H1 (cell line): ENCODE measurements at regions not wholly inside any gene's neighbourhood (a gene's known extent, or its start where the extent isn't known, plus 50 kb on each side); places are given as distances from the start of the nearest gene placed in this dataset.

Experiments used
- CTCF ChIA-PET: fragments of 300-600 bp; sonication (Branson Sonifier 250); formaldehyde crosslinking; loops from one replicate; lab custom pipeline; 2021; ENCODE audit not compliant: partially characterized antibody; lab: Charles Lee
- POLR2A ChIA-PET: fragments of 300-600 bp; sonication (Branson Sonifier 250); formaldehyde crosslinking; loops from one replicate; lab custom pipeline; 2021; ENCODE audit warnings: inconsistent platforms; ENCODE audit not compliant: partially characterized antibody; lab: Charles Lee
- DNase-seq, 2 experiments: peaks; one replicate each; pipeline versions ENCODE4 v3.0.0 to v3.0.0-alpha.2; 2010 to 2022; ENCODE audit warnings: low spot score in 2 of 2, low read depth in 1 of 2, mixed read lengths in 1 of 2
- FAIRE-seq: peaks from 2 replicates; lab custom pipeline; 2011; peaks lifted over from hg19 to GRCh38; lab: Jason Lieb, UNC
- H2AFZ ChIP-seq: 2 replicates; pipeline ENCODE4 v1.8.1; 2012; ENCODE audit warnings: low read length, inconsistent platforms
- H2AK5ac ChIP-seq: 2 replicates; pipeline ENCODE4 v1.6.1; 2013; ENCODE audit warnings: low read depth, low read length
- H2BK120ac ChIP-seq: replicated peaks from 2 replicates; pipeline ENCODE3; 2013; ENCODE audit warnings: low read depth, low read length, inconsistent platforms
- H2BK12ac ChIP-seq: 2 replicates; pipeline ENCODE4 v1.6.1; 2013; ENCODE audit warnings: low read depth, low read length
- H2BK15ac ChIP-seq: 2 replicates; pipeline ENCODE4 v1.6.1; 2013; ENCODE audit warnings: low read length
- H2BK20ac ChIP-seq: 2 replicates; pipeline ENCODE4 v1.6.1; 2013; ENCODE audit warnings: low read length
- H2BK5ac ChIP-seq: 2 replicates; pipeline ENCODE4 v1.6.1; 2013; ENCODE audit warnings: low read depth, low read length
- H3K14ac ChIP-seq: 2 replicates; pipeline ENCODE4 v1.6.1; 2013; ENCODE audit warnings: inconsistent platforms; ENCODE audit not compliant: insufficient read length
- H3K18ac ChIP-seq: 2 replicates; pipeline ENCODE4 v1.6.1; 2013; ENCODE audit warnings: low read length; ENCODE audit errors: extremely low read depth
- H3K23ac ChIP-seq: 2 replicates; pipeline ENCODE4 v1.6.1; 2013; ENCODE audit warnings: inconsistent platforms; ENCODE audit not compliant: insufficient read length
- H3K23me2 ChIP-seq: 2 replicates; pipeline ENCODE4 v1.6.1; 2013; ENCODE audit warnings: low read depth, low read length
- H3K27ac ChIP-seq: 2 replicates; pipeline ENCODE4 v1.6.1; 2011; ENCODE audit warnings: low read depth, low read length, inconsistent platforms
- H3K27me3 ChIP-seq, 4 experiments: replicated peaks in 1 of 4; 1 replicate in 1 of 4; 2 replicates in 3 of 4; pipeline versions ENCODE4 v1.6.1 to v1.8.1; 2011 to 2013; ENCODE audit warnings: low read length in 3 of 4, mild to moderate bottlenecking in 3 of 4, inconsistent platforms in 2 of 4, mixed read lengths in 2 of 4, moderate library complexity in 1 of 4; ENCODE audit not compliant: control insufficient read depth in 3 of 4, insufficient read depth in 3 of 4; ENCODE audit errors: extremely low read depth in 1 of 4
- H3K36me3 ChIP-seq, 4 experiments: 2 replicates each; pipeline versions ENCODE4 v1.6.1 to v1.8.1; 2011 to 2013; ENCODE audit warnings: mild to moderate bottlenecking in 4 of 4, low read length in 3 of 4, moderate library complexity in 2 of 4, control low read depth in 1 of 4, inconsistent platforms in 1 of 4; ENCODE audit not compliant: insufficient read depth in 4 of 4, control insufficient read depth in 2 of 4
- H3K4ac ChIP-seq: replicated peaks from 2 replicates; pipeline ENCODE3; 2013; ENCODE audit warnings: low read length, low read depth, mixed read lengths, inconsistent platforms; ENCODE audit not compliant: insufficient read length
- H3K4me1 ChIP-seq, 4 experiments: replicated peaks in 1 of 4; 1 replicate in 1 of 4; 2 replicates in 3 of 4; pipeline versions ENCODE4 v1.6.1 to v1.8.1; 2011 to 2013; ENCODE audit warnings: low read length in 3 of 4, inconsistent platforms in 2 of 4, mixed read lengths in 1 of 4; ENCODE audit not compliant: insufficient read depth in 4 of 4, control insufficient read depth in 3 of 4
- H3K4me2 ChIP-seq, 2 experiments: 2 replicates each; pipeline versions ENCODE4 v1.6.1 to v1.8.1; 2011 to 2013; ENCODE audit warnings: low read depth in 2 of 2, low read length in 2 of 2, control low read depth in 1 of 2, inconsistent platforms in 1 of 2, mild to moderate bottlenecking in 1 of 2; ENCODE audit not compliant: insufficient read depth in 1 of 2
- H3K4me3 ChIP-seq, 4 experiments: fragments of 200-600, 300-600 bp in 1 of 4; sonication (generic), shearing (Covaris generic), sonication (Bioruptor Twin) in 1 of 4; 2 replicates each; pipeline versions ENCODE4 v1.5.1 to v1.8.1; 2011 to 2016; ENCODE audit warnings: low read length in 4 of 4, low read depth in 3 of 4, control low read depth in 2 of 4, inconsistent platforms in 2 of 4, mild to moderate bottlenecking in 2 of 4, mixed read lengths in 1 of 4, moderate library complexity in 1 of 4; ENCODE audit not compliant: insufficient read depth in 2 of 4; ENCODE audit errors: extremely low read depth in 1 of 4
- H3K56ac ChIP-seq: replicated peaks from 2 replicates; pipeline ENCODE3; 2013; ENCODE audit warnings: low read depth, mild to moderate bottlenecking, mixed read lengths, low read length, inconsistent platforms; ENCODE audit not compliant: insufficient read length
- H3K79me1 ChIP-seq: 2 replicates; pipeline ENCODE4 v1.6.1; 2013; ENCODE audit warnings: low read depth, low read length, control low read depth
- H3K79me2 ChIP-seq, 2 experiments: 2 replicates each; pipeline versions ENCODE4 v1.6.1 to v1.8.1; 2012 to 2013; ENCODE audit warnings: low read length in 2 of 2, mild to moderate bottlenecking in 2 of 2, inconsistent platforms in 1 of 2; ENCODE audit not compliant: insufficient read depth in 2 of 2, control insufficient read depth in 1 of 2
- H3K9ac ChIP-seq, 4 experiments: replicated peaks in 1 of 4; 1 replicate in 1 of 4; 2 replicates in 3 of 4; pipeline versions ENCODE4 v1.6.1 to v1.8.1; 2011 to 2013; ENCODE audit warnings: low read depth in 3 of 4, low read length in 3 of 4, control low read depth in 2 of 4, mild to moderate bottlenecking in 2 of 4, moderate library complexity in 2 of 4, inconsistent platforms in 1 of 4; ENCODE audit errors: extremely low read depth in 1 of 4
- H3K9me3 ChIP-seq, 2 experiments: 2 replicates each; pipeline versions ENCODE4 v1.6.1 to v1.8.1; 2012 to 2013; ENCODE audit warnings: mild to moderate bottlenecking in 2 of 2, moderate library complexity in 2 of 2, control low read depth in 1 of 2, inconsistent platforms in 1 of 2, low read depth in 1 of 2, low read length in 1 of 2, mixed read lengths in 1 of 2; ENCODE audit not compliant: insufficient read depth in 2 of 2
- H4K20me1 ChIP-seq, 2 experiments: replicated peaks in 1 of 2; 2 replicates each; pipeline versions ENCODE3 to v1.8.1; 2011 to 2013; ENCODE audit warnings: inconsistent platforms in 2 of 2, low read length in 2 of 2, mild to moderate bottlenecking in 1 of 2; ENCODE audit not compliant: insufficient read depth in 2 of 2, control insufficient read depth in 1 of 2
- H4K5ac ChIP-seq: 2 replicates; pipeline ENCODE4 v1.6.1; 2013; ENCODE audit warnings: low read length, low read depth, mixed read lengths, inconsistent platforms; ENCODE audit not compliant: insufficient read length
- H4K8ac ChIP-seq: 2 replicates; pipeline ENCODE4 v1.8.0; 2013; ENCODE audit warnings: mild to moderate bottlenecking, moderate library complexity, low read length, inconsistent platforms; ENCODE audit not compliant: insufficient read depth; ENCODE audit errors: extremely low read depth
- H4K91ac ChIP-seq: replicated peaks from 2 replicates; pipeline ENCODE3; 2013; ENCODE audit warnings: low read length, mixed read lengths, inconsistent platforms; ENCODE audit not compliant: insufficient read length
- CEBPB ChIP-seq: IDR thresholded peaks from 2 replicates; pipeline ENCODE4 v1.6.1; 2012; ENCODE audit warnings: low read depth, low read length
- CREB1 ChIP-seq: IDR thresholded peaks from 2 replicates; pipeline ENCODE4 v1.6.1; 2012; ENCODE audit warnings: inconsistent platforms
- EP300 ChIP-seq, 2 experiments: IDR thresholded peaks; 1 replicate in 1 of 2; 2 replicates in 1 of 2; pipeline ENCODE4 v1.6.1; 2011 to 2012; ENCODE audit warnings: low read depth in 2 of 2, low read length in 2 of 2, mild to moderate bottlenecking in 2 of 2, borderline replicate concordance in 1 of 2, inconsistent platforms in 1 of 2, moderate library complexity in 1 of 2
- GABPA ChIP-seq: IDR thresholded peaks from 2 replicates; pipeline ENCODE4 v1.6.1; 2011; ENCODE audit warnings: mild to moderate bottlenecking, low read length, moderate library complexity, borderline replicate concordance; ENCODE audit not compliant: insufficient read depth
- JUND ChIP-seq: IDR thresholded peaks from 2 replicates; pipeline ENCODE4 v1.6.1; 2011; ENCODE audit warnings: mild to moderate bottlenecking, improper control_type of control experiment, low read length
- NANOG ChIP-seq: IDR thresholded peaks from 2 replicates; pipeline ENCODE4 v1.6.1; 2011; ENCODE audit warnings: low read length, low read depth, mild to moderate bottlenecking, inconsistent platforms; ENCODE audit not compliant: insufficient read depth, poor library complexity, severe bottlenecking
- PHF8 ChIP-seq: fragments of 200-600 bp; sonication (generic); conservative IDR thresholded peaks from 2 replicates; pipeline ENCODE4 v1.7.1; 2012; ENCODE audit warnings: low read depth, mild to moderate bottlenecking, inconsistent platforms, low read length, moderate library complexity
- RFX5 ChIP-seq: IDR thresholded peaks from 2 replicates; pipeline ENCODE4 v1.6.1; 2011; ENCODE audit warnings: low read depth, low read length, improper control_type of control experiment, borderline replicate concordance
- SIRT6 ChIP-seq: IDR thresholded peaks from one replicate; pipeline ENCODE4 v1.7.1; 2012; ENCODE audit warnings: low read length, inconsistent platforms
- SP1 ChIP-seq: IDR thresholded peaks from 2 replicates; pipeline ENCODE4 v1.6.1; 2011; ENCODE audit warnings: low read depth, low read length
- TAF7 ChIP-seq: optimal IDR thresholded peaks from 2 replicates; pipeline ENCODE3; 2011; ENCODE audit warnings: low read depth, mild to moderate bottlenecking, inconsistent platforms, low read length, moderate library complexity, borderline replicate concordance
- TCF12 ChIP-seq: IDR thresholded peaks from 2 replicates; pipeline ENCODE4 v1.6.1; 2011; ENCODE audit warnings: low read depth, mild to moderate bottlenecking, low read length
- YY1 ChIP-seq: IDR thresholded peaks from 2 replicates; pipeline ENCODE4 v1.6.1; 2011; ENCODE audit warnings: low read depth, mild to moderate bottlenecking, low read length
- ZNF274 ChIP-seq: IDR thresholded peaks from 2 replicates; pipeline ENCODE4 v1.7.0; 2012; ENCODE audit warnings: low read length, borderline replicate concordance; ENCODE audit errors: extremely low read depth
- WGBS, 2 experiments: shearing (Covaris generic) in 1 of 2; methylation state at CpG; one replicate each; pipeline versions ENCODE4 v1.1.6 to v1.1.7; 2013 to 2015; ENCODE audit warnings: low lambda C conversion rate in 2 of 2, mixed read lengths in 2 of 2, inconsistent platforms in 1 of 2, low coverage in 1 of 2, missing lambda C conversion rate in 1 of 2; ENCODE audit not compliant: insufficient replicate concordance in 2 of 2, insufficient coverage in 1 of 2, insufficient read length in 1 of 2; ENCODE audit errors: extremely low coverage in 1 of 2, missing lambda C conversion rate in 1 of 2; 5-methylcytosine and 5-hydroxymethylcytosine counted together
- TF ChIP-seq, protein P1 (sequence below): IDR thresholded peaks from 2 replicates; pipeline ENCODE4 v1.6.1; 2012; ENCODE audit warnings: inconsistent platforms

DNA sequence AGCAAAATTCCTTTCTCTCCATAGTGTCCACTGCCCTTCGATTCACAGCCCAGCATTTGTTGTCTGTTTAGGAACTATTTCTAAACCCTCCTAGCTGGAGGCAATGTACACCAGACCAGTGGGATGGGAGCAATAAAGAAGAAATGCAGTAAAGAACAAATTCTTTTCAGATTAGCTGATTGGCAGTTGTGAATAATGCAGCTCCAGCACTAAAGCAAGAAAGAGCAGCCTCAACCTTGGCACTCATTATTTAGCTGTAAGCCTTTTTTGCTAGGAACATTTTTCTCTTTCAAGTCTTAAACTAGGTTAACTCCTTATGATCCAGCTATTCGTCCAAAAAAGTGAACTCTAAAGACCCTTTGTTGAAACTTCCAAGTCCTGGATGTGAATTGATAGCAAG lies 580.5 kb upstream of the STXBP6 start:
- Histone ChIP-seq H3K4ac (no peak overlapping the region), H3K27me3 (no peaks in the 10 kb centered on the region; a peak in 1 of 7 replicates), H3K4me3 (no peak overlapping the region), H3K4me2 (no peak overlapping the region), H2BK120ac (no peak overlapping the region), H3K23me2 (no peaks in the 10 kb centered on the region; the same call in 1 of the 2 replicates), H2BK12ac (no peak overlapping the region), H4K20me1 (no peaks in the 10 kb centered on the region), H4K91ac (no peak overlapping the region), H4K5ac (no peak overlapping the region), H2BK15ac (no peak overlapping the region), H3K27ac (no peak overlapping the region), H3K36me3 (no peaks in the 10 kb centered on the region), H3K79me1 (no peaks in the 10 kb centered on the region), H2BK20ac (no peak overlapping the region), H4K8ac (no peak overlapping the region), H2AFZ (peak overlapping the region; percentile 89; the same call in 1 of the 2 replicates), H3K18ac (no peak overlapping the region), H2AK5ac (no peak overlapping the region), H3K56ac (no peak overlapping the region), H3K4me1 (0 out of 7 replicates have a peak, but pooled peaks cover 0 to 2% (median under 1%) of the 10 kb centered on the region in 4 experiments), H2BK5ac (no peak overlapping the region), H3K79me2 (no peaks in the 10 kb centered on the region), H3K14ac (no peak overlapping the region), H3K9ac (no peak overlapping the region), H3K23ac (no peak overlapping the region), H3K9me3 (no peaks in the 10 kb centered on the region)
- ChIA-PET POLR2A (no interaction called here), CTCF (interaction anchor here (1.0 to 1.7 kb wide), 3 partner anchors 11 to 203 kb away, joined by 3 to 5 read pairs (median 3); no protein-coding TSS in a partner anchor)
- 89% methylated on average over 2 of the region's 2 CpGs; no CpG with 5 or more reads in 1 of the 2 experiments for WGBS, 2 experiments
- no peak for FAIRE-seq
- no peak for DNase-seq
- TF ChIP-seq EP300 (IDR thresholded peaks at IDR 0.05; ENCODE audit: borderline replicate concordance in 1 of 2, low read depth in 2 of 2, low read length in 2 of 2) (no peak), PHF8 (no peak), JUND (no peak), CREB1 (no peak), TAF7 (no peak), TCF12 (no peak), GABPA (no peak), CEBPB (no peak), NANOG (no peak), ZNF274 (no peak), RFX5 (no peak), SIRT6 (no peak), YY1 (no peak), SP1 (no peak)
- TF ChIP-seq, protein P1, sequence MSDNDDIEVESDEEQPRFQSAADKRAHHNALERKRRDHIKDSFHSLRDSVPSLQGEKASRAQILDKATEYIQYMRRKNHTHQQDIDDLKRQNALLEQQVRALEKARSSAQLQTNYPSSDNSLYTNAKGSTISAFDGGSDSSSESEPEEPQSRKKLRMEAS = no peak
